ENCODE measurements at regions not wholly inside any gene's neighbourhood (a gene's known extent, or its start where the extent isn't known, plus 50 kb on each side); places are given as distances from the start of the nearest gene placed in this dataset.

- WGBS, 2 donors = 72 to 82% methylated on average over 1 of the region's 1 CpG
- Histone ChIP-seq H3K27ac (no peak overlapping the region), H3K9me3 (no peaks in the 10 kb centered on the region), H3K4me3 (no peak overlapping the region), H3K36me3 (no peaks in the 10 kb centered on the region), H3K4me1 (no peaks in the 10 kb centered on the region), H3K27me3 (no peaks in the 10 kb centered on the region)
- no peak for TF ChIP-seq CTCF (IDR thresholded peaks at IDR 0.05)
- no peak for TF ChIP-seq POLR2AphosphoS5 (IDR thresholded peaks at IDR 0.05)
- no peak for TF ChIP-seq EP300 (IDR thresholded peaks at IDR 0.05)
- DNase-seq (no peak), ATAC-seq (ENCODE audit: low FRiP score in 2 of 2) (no peak)
Measured at GRCh38 chr7:49666764-49667163, 106.7 kb upstream of the VWC2 start.

- TF ChIP-seq POLR2AphosphoS5 (IDR thresholded peaks at IDR 0.05) (no peak), CTCF (IDR thresholded peaks at IDR 0.05) (no peak), POLR2A (IDR thresholded peaks at IDR 0.05) (no peak)
- WGBS, 2 donors = 57 to 63% methylated on average over 1 of the region's 1 CpG
- no peaks in the 10 kb centered on the region for H3K36me3 ChIP-seq
- no peaks in the 10 kb centered on the region for H3K4me1 ChIP-seq
- no peaks in the 10 kb centered on the region for H3K27me3 ChIP-seq
- no peak for DNase-seq
- H3K9me3 ChIP-seq = no peaks in the 10 kb centered on the region
- H3K4me3 ChIP-seq = no peak overlapping the region
- ATAC-seq (ENCODE audit: low FRiP score in 2 of 2) = no peak
- no peak overlapping the region for H3K27ac ChIP-seq
Measured at GRCh38 chr7:49669285-49669684, 104.2 kb upstream of the VWC2 start.

GRCh38 chr7:49669692-49670260, 103.7 kb upstream of the VWC2 start:
- 77 to 81% methylated on average over 16 of the region's 16 CpGs for WGBS, 2 donors
- no peak for TF ChIP-seq POLR2A (IDR thresholded peaks at IDR 0.05)
- TF ChIP-seq CTCF (IDR thresholded peaks at IDR 0.05) = no peak
- no peak for TF ChIP-seq EP300 (IDR thresholded peaks at IDR 0.05)
- no peak for TF ChIP-seq POLR2AphosphoS5 (IDR thresholded peaks at IDR 0.05)
- DNase-seq = no peak
- ATAC-seq (ENCODE audit: low FRiP score in 2 of 2) = no peak
- Histone ChIP-seq H3K27ac (no peak overlapping the region), H3K9me3 (no peaks in the 10 kb centered on the region), H3K4me3 (no peak overlapping the region), H3K36me3 (no peaks in the 10 kb centered on the region), H3K27me3 (no peaks in the 10 kb centered on the region), H3K4me1 (no peaks in the 10 kb centered on the region)

DNA sequence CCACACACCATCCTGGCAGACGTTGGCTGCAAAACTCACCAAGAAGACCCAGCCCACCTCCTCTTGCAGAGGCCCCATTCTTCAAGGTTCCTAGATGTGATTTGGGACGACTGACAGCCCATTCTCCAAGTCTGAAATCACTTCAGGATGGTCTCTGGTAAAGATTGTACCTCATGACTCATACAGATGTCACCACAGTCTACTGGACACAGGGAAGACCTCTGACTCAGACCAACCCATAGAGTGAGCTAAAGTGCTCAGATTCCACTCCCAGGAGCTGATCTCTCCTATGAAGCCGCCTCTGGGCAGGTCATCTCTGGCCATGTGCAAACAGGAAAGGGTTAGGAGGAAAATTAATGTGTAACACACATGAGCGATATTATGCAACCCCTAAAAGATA, 102.4 kb upstream of the VWC2 start:
- TF ChIP-seq POLR2AphosphoS5 (IDR thresholded peaks at IDR 0.05) (no peak), CTCF (IDR thresholded peaks at IDR 0.05) (no peak), EP300 (IDR thresholded peaks at IDR 0.05) (no peak), POLR2A (IDR thresholded peaks at IDR 0.05) (no peak)
- H3K36me3 ChIP-seq = no peaks in the 10 kb centered on the region
- H3K9me3 ChIP-seq = no peaks in the 10 kb centered on the region
- H3K4me1 ChIP-seq = no peaks in the 10 kb centered on the region
- no peak for DNase-seq
- ATAC-seq (ENCODE audit: low FRiP score in 2 of 2) = no peak
- H3K4me3 ChIP-seq = no peak overlapping the region
- H3K27ac ChIP-seq = no peak overlapping the region
- H3K27me3 ChIP-seq = no peaks in the 10 kb centered on the region
- WGBS, 2 donors = 73 to 74% methylated on average over 4 of the region's 4 CpGs

DNA sequence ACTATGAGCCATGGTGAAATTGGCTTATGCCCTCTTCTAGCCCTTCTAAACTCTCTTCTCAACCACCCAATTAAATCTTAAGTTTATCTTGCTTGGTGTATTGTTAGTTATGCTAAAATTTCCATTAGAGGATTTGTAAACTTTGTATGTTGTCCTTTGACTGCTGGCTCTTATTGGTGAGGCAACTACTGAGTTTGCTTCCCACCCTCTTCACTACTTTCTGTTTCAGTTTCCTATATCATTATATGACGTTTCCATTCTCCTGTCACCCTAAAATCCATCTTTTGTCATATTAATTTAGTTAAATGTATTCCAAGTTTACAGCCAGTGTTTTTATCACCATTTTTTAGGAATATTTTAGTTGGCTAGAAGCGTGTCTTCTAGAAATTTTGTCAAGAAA, 80.9 kb upstream of the VWC2 start:
- DNase-seq (no peak), ATAC-seq (ENCODE audit: low FRiP score in 2 of 2) (no peak)
- WGBS, 2 donors = 57 to 62% methylated on average over 2 of the region's 2 CpGs
- no peak overlapping the region for H3K4me3 ChIP-seq
- TF ChIP-seq POLR2AphosphoS5 (IDR thresholded peaks at IDR 0.05) (no peak), EP300 (IDR thresholded peaks at IDR 0.05) (no peak), CTCF (IDR thresholded peaks at IDR 0.05) (no peak), POLR2A (IDR thresholded peaks at IDR 0.05) (no peak)
- no peaks in the 10 kb centered on the region for H3K27me3 ChIP-seq
- H3K9me3 ChIP-seq = no peaks in the 10 kb centered on the region
- H3K36me3 ChIP-seq = no peaks in the 10 kb centered on the region
- H3K27ac ChIP-seq = no peak overlapping the region
- H3K4me1 ChIP-seq = no peaks in the 10 kb centered on the region

All from upper lobe of left lung (tissue), 6 donors.